Activated T-cell treated with anti-CD3 and anti-CD28 coated beads, Interleukin-2, amount 50 U/mL, for 24 hours (primary cell): ENCODE measurements at regions not wholly inside any gene's neighbourhood (a gene's known extent, or its start where the extent isn't known, plus 50 kb on each side); places are given as distances from the start of the nearest gene placed in this dataset.

Source experiments
- DNase-seq: peaks from one replicate; pipeline ENCODE4 v3.0.0-alpha.2; 2020
- H3K27ac Mint-ChIP-seq: 2 replicates; pipeline ENCODE4 v1.8.0; 2020; ENCODE audit warnings: mild to moderate bottlenecking, mixed read lengths
- H3K27me3 Mint-ChIP-seq: 2 replicates; pipeline ENCODE4 v1.8.0; 2020; ENCODE audit warnings: mixed read lengths
- H3K36me3 Mint-ChIP-seq: 2 replicates; pipeline ENCODE4 v1.8.0; 2020; ENCODE audit warnings: low read depth, mixed read lengths
- H3K4me1 Mint-ChIP-seq: 2 replicates; pipeline ENCODE4 v1.8.0; 2020; ENCODE audit warnings: low read depth, mixed read lengths
- H3K4me3 Mint-ChIP-seq: 2 replicates; pipeline ENCODE4 v1.8.0; 2020; ENCODE audit warnings: mild to moderate bottlenecking, moderate library complexity, mixed read lengths
- H3K9me3 Mint-ChIP-seq: 2 replicates; pipeline ENCODE4 v1.8.0; 2020; ENCODE audit warnings: mixed read lengths

DNA sequence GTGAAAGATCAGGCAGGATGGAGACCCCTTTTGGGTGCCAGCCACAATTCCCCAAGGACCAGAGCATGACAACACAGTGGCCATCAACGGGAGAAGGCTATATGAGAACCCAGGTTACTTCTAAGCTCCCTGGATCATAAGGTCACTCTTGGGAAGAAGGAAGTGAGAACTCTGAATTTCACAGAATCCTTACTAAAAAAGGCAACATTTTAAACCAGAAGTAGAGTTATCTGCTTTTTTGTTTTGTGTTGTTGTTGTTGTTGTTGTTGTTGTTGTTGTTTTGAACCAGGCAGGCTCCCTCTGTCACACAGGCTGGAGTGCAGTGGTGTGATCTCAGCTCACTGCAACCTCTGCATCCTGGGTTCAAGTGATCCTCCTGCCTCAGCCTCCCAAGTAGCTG, 107.4 kb upstream of the TNFAIP3 start:
- no peak for DNase-seq
- no peak overlapping the region for H3K27ac Mint-ChIP-seq
- H3K9me3 Mint-ChIP-seq: no peaks in the 10 kb centered on the region
- H3K27me3 Mint-ChIP-seq: no peaks in the 10 kb centered on the region
- peaks cover 4% of the 10 kb centered on the region for H3K4me1 Mint-ChIP-seq
- no peaks in the 10 kb centered on the region for H3K36me3 Mint-ChIP-seq
- H3K4me3 Mint-ChIP-seq: no peak overlapping the region

- no peak for DNase-seq
- H3K4me3 Mint-ChIP-seq: no peak overlapping the region
- no peak overlapping the region for H3K27ac Mint-ChIP-seq
- peaks cover 4% of the 10 kb centered on the region for H3K4me1 Mint-ChIP-seq
- H3K9me3 Mint-ChIP-seq: no peaks in the 10 kb centered on the region
- no peaks in the 10 kb centered on the region for H3K36me3 Mint-ChIP-seq
- no peaks in the 10 kb centered on the region for H3K27me3 Mint-ChIP-seq
These were observed 106.0 kb upstream of the TNFAIP3 start for GRCh38 chr6:137761072-137761471.

DNA sequence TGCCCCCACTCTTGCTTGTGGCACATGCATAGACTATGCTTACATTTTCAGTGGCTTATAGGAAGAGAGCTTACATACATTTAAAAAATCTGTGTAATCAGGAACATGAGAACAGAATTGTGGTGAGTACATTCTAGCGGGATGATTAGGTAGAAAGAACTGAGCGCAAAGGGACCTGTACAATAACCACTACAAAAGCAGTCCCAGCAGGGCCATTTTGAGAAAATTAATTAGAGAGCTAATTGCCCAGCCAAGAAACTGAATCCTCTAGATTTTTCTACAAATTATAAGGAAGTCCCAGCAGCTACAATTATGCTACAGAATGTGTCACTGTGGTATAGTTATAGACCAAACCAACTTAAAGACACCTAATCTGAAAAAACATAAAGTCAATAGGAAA, 105.6 kb upstream of the TNFAIP3 start:
- Mint-ChIP-seq H3K27ac (no peak overlapping the region), H3K36me3 (no peaks in the 10 kb centered on the region)

DNA sequence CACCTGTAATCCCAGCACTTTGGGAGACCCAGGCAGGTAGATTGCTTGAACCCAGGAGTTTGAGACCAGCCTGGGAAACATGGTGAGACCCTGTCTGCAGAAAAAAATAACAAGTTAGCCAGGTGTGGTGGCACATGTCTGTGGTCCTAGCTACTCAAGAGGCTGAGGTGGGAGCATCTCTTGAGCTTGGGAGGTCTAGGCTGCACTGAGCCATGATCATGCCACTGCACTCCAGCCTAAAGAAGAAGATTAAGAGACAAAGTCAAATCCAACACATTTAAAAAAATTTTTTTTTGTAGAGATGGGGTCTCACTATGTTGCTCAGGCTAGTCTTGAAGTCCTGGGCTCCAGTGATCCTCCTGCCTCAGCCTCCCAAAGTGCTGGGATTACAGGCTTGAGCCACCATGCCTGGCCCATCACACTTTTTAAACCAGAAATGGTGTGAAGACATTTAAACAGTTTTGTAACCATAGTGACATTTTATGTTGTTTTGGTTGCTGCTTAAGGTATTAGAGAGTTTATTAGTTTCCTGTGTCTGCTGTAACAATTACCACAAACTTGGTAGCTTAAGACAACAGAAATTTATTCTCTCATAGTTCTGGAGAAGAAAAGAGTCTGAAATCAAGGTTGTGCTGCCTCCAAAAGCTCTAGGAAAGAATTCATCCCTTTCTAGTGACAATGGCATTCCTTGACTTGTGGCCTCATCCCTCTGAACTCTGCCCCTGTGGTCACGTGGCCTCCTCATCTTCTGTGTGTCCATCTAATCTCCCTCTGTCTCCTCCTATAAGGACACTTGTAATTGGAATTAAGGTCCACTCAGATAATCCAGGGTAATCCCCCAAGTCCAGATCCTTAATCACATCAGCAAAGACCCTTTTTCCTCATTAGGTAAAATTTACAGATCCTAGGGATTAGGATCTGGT, 104.6 kb upstream of the TNFAIP3 start:
- Mint-ChIP-seq H3K4me1 (peaks cover 4% of the 10 kb centered on the region), H3K4me3 (no peak overlapping the region), H3K27me3 (no peaks in the 10 kb centered on the region), H3K27ac (no peak overlapping the region), H3K36me3 (no peaks in the 10 kb centered on the region), H3K9me3 (no peaks in the 10 kb centered on the region)
- no peak for DNase-seq

More for the DNA sequence above, 105.6 kb upstream of the TNFAIP3 start:
- H3K4me1 Mint-ChIP-seq: peaks cover 4% of the 10 kb centered on the region
- H3K27me3 Mint-ChIP-seq: no peaks in the 10 kb centered on the region
- H3K9me3 Mint-ChIP-seq: no peaks in the 10 kb centered on the region
- no peak for DNase-seq
- H3K4me3 Mint-ChIP-seq: no peak overlapping the region

- no peaks in the 10 kb centered on the region for H3K36me3 Mint-ChIP-seq
- no peak overlapping the region for H3K4me3 Mint-ChIP-seq
- no peak for DNase-seq
- peaks cover 11% of the 10 kb centered on the region for H3K4me1 Mint-ChIP-seq
- no peak overlapping the region for H3K27ac Mint-ChIP-seq
- no peaks in the 10 kb centered on the region for H3K27me3 Mint-ChIP-seq
- H3K9me3 Mint-ChIP-seq: no peaks in the 10 kb centered on the region
These were observed 103.6 kb upstream of the TNFAIP3 start for GRCh38 chr6:137763436-137763835.

DNA sequence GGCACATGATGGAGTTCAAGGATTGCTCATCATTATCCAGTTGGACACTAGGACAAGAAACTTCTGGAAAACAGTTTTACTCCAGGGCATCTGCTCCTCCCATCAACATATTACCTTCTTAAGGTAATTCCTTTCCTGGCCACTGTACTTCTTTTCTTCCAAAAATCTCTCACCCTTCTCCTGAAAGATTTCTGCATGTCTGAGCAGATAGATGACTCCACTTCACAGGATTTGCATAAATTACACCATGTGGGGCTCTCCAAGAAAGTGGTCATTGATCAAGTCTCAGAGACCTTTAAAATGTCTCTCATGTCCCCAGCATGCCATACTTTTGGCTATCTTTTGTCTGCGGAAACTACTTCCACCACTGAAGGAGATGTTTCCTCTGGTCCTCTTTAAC, 103.2 kb upstream of the TNFAIP3 start:
- no peak for DNase-seq
- H3K9me3 Mint-ChIP-seq: no peaks in the 10 kb centered on the region
- H3K4me3 Mint-ChIP-seq: no peak overlapping the region
- no peaks in the 10 kb centered on the region for H3K36me3 Mint-ChIP-seq
- peaks cover 14% of the 10 kb centered on the region for H3K4me1 Mint-ChIP-seq
- no peak overlapping the region for H3K27ac Mint-ChIP-seq
- H3K27me3 Mint-ChIP-seq: no peaks in the 10 kb centered on the region

GRCh38 chr6:137764464-137764863, 102.6 kb upstream of the TNFAIP3 start:
- no peak overlapping the region for H3K4me3 Mint-ChIP-seq
- no peaks in the 10 kb centered on the region for H3K36me3 Mint-ChIP-seq
- H3K9me3 Mint-ChIP-seq: no peaks in the 10 kb centered on the region
- H3K4me1 Mint-ChIP-seq: peaks cover 17% of the 10 kb centered on the region
- no peaks in the 10 kb centered on the region for H3K27me3 Mint-ChIP-seq
- no peak overlapping the region for H3K27ac Mint-ChIP-seq
- DNase-seq: no peak

- H3K27ac Mint-ChIP-seq: no peak overlapping the region
- no peaks in the 10 kb centered on the region for H3K27me3 Mint-ChIP-seq
- DNase-seq: no peak
- H3K36me3 Mint-ChIP-seq: no peaks in the 10 kb centered on the region
- no peak overlapping the region for H3K4me3 Mint-ChIP-seq
- peaks cover 17% of the 10 kb centered on the region for H3K4me1 Mint-ChIP-seq
- H3K9me3 Mint-ChIP-seq: no peaks in the 10 kb centered on the region
These were observed 102.0 kb upstream of the TNFAIP3 start for GRCh38 chr6:137765059-137765458.

- no peaks in the 10 kb centered on the region for H3K27me3 Mint-ChIP-seq
- H3K36me3 Mint-ChIP-seq: no peaks in the 10 kb centered on the region
- no peak overlapping the region for H3K4me3 Mint-ChIP-seq
- DNase-seq: no peak
- H3K27ac Mint-ChIP-seq: no peak overlapping the region
- H3K4me1 Mint-ChIP-seq: peaks cover 17% of the 10 kb centered on the region
- H3K9me3 Mint-ChIP-seq: no peaks in the 10 kb centered on the region
These were observed 100.3 kb upstream of the TNFAIP3 start for GRCh38 chr6:137766596-137767370.

GRCh38 chr6:137767465-137767864, 99.6 kb upstream of the TNFAIP3 start:
- no peak overlapping the region for H3K27ac Mint-ChIP-seq
- no peak for DNase-seq
- H3K4me1 Mint-ChIP-seq: peaks cover 17% of the 10 kb centered on the region
- H3K9me3 Mint-ChIP-seq: no peaks in the 10 kb centered on the region
- H3K4me3 Mint-ChIP-seq: no peak overlapping the region
- no peaks in the 10 kb centered on the region for H3K36me3 Mint-ChIP-seq
- H3K27me3 Mint-ChIP-seq: no peaks in the 10 kb centered on the region

DNA sequence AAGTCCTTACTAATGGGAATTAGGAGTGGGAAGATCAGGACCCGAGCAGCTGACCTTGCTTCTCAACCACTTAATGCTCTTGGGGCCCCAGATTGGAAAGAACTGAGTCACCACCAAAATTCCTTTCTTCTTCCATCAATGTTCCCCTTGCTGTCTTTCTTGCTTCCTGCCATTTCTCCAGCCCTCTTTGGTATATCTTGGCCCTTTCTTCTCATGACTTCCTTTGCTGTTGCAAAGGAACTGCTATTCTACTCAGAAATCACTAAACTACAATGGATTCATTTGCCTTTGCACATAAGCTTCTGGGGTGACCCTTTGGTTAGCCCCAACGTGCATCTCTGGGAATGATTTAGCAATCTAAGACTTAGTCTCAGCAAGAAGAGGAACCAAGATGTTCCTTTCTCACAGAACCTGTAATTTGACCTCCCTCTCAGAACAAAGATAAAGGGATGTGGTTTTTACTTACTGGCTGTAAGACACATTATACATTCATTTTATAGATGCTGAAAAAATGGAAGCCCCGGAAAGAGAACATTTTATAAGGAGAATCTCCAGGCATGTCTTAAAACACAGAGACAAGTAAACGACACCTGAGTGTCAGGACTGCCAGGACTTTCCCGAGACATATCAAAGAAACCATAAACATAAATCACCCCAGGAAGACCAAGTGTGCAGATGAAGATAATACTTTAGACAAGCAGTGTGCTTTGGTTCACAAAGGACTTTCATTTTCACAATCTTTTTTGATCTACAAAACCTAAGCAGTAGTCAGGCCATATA, 99.0 kb upstream of the TNFAIP3 start:
- Mint-ChIP-seq H3K27ac (peak overlapping the region; percentile 45), H3K9me3 (no peaks in the 10 kb centered on the region), H3K36me3 (no peaks in the 10 kb centered on the region), H3K4me3 (no peak overlapping the region), H3K4me1 (peaks cover 16% of the 10 kb centered on the region), H3K27me3 (no peaks in the 10 kb centered on the region)
- DNase-seq: no peak

DNA sequence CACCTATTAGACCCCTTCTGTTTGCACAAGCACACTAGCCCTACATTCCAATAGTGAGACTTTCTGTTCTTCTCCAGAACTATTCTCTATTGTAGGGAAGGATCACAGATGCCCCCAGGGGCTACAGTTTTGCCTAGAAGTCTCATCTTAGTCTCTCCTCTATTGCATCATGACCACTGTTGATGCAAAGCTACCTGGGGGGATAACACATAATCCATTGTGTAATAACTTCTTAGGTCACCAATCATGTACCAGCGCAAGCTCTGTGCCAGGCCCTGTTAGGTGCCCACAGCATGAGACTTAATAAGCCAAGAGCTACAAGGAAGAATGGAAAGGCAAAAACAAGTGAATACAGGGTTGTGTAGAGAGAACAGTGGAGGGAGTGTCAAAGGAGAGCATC, 98.1 kb upstream of the TNFAIP3 start:
- Mint-ChIP-seq H3K9me3 (no peaks in the 10 kb centered on the region), H3K4me1 (peaks cover 16% of the 10 kb centered on the region), H3K27ac (no peak overlapping the region), H3K4me3 (no peak overlapping the region), H3K27me3 (no peaks in the 10 kb centered on the region), H3K36me3 (no peaks in the 10 kb centered on the region)
- DNase-seq: no peak

DNA sequence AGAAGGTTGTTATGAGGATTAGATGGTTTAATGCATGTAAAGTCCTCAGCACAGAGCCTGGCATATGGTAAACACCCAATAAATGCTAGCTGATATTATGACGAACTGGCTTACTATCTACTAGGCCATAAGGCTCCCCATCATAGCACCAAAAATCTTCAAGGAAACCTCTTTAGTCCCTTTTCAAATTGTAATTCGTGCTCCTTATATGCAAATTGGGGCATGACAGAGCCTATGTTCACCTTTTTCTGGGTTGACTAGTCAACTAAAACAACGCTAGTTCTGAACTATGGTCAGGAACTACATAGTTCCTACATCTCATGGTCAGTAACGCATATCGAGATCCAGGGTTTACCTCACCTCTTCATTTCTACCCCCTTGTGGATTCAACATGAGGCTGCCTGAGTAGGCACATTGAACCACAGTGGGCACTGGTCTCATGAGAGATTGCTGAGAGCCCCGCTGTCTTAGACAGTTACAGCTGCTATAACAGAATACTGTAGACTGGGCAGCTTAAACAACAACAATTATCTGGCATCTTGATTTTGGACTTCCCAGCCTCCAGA, 97.2 kb upstream of the TNFAIP3 start:
- Mint-ChIP-seq H3K9me3 (no peaks in the 10 kb centered on the region), H3K27me3 (no peaks in the 10 kb centered on the region), H3K4me1 (peaks cover 16% of the 10 kb centered on the region)

GRCh38 chr6:137772541-137773250, 94.4 kb upstream of the TNFAIP3 start:
- no peak overlapping the region for H3K4me3 Mint-ChIP-seq

More for the DNA sequence above, 97.2 kb upstream of the TNFAIP3 start:
- Mint-ChIP-seq H3K27ac (no peak overlapping the region), H3K36me3 (no peaks in the 10 kb centered on the region), H3K4me3 (no peak overlapping the region)
- no peak for DNase-seq

More at GRCh38 chr6:137772541-137773250, 94.4 kb upstream of the TNFAIP3 start:
- no peaks in the 10 kb centered on the region for H3K36me3 Mint-ChIP-seq
- H3K27me3 Mint-ChIP-seq: no peaks in the 10 kb centered on the region
- no peak overlapping the region for H3K27ac Mint-ChIP-seq
- H3K9me3 Mint-ChIP-seq: no peaks in the 10 kb centered on the region
- no peak for DNase-seq
- H3K4me1 Mint-ChIP-seq: peaks cover 14% of the 10 kb centered on the region
